ENCODE measurements at regions not wholly inside any gene's neighbourhood (a gene's known extent, or its start where the extent isn't known, plus 50 kb on each side); places are given as distances from the start of the nearest gene placed in this dataset.

DNA sequence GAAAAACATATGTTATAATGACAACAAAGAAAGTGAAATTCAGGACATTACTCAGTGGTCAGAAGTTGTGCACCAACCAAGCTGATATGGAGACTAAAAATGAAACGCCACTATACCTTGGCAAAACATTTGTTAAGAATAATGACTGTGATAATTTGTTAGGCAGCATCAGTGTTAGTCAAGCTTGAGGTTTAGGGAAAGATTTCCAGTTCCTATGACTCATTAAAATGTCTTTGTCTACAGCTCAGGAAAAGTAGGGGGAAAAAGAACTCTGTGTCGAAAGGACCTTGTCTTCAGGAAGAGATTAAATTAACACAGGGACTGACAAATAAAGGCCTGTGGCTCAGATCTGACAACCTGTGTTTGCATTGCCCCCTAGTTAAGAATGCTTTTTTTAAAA lies 764.1 kb upstream of the SLITRK6 start:
- no peak for FAIRE-seq

GRCh38 chr13:86567119-86567518 lies 767.9 kb upstream of the SLITRK6 start:
- DNase-seq (no peak), FAIRE-seq (no peak)
- Histone ChIP-seq H3K4me1 (ENCODE audit: control insufficient read depth in 2 of 3, insufficient read depth in 2 of 3, low read depth in 1 of 3, low read length in 3 of 3) (no peaks in the 10 kb centered on the region), H3K27me3 (ENCODE audit: control insufficient read depth, insufficient read depth, low read length) (no peaks in the 10 kb centered on the region), H3K27ac (ENCODE audit: low read depth in 2 of 2, low read length in 2 of 2) (no peak overlapping the region), H3K9ac (ENCODE audit: low read length in 3 of 3) (no peak overlapping the region), H3K4me3 (ENCODE audit: low read length in 3 of 3) (no peak overlapping the region), H3K9me3 (ENCODE audit: control insufficient read depth in 2 of 3, insufficient read depth in 1 of 3, low read length in 3 of 3) (no peaks in the 10 kb centered on the region), H3K36me3 (ENCODE audit: control insufficient read depth in 2 of 3, insufficient read depth in 3 of 3, low read length in 3 of 3) (no peaks in the 10 kb centered on the region)
- no peak for TF ChIP-seq CTCF (IDR thresholded peaks at IDR 0.05; ENCODE audit: borderline replicate concordance, extremely low read depth, insufficient read depth)
- intact Hi-C loops (cut with DNase I) = no loop called here

More for the DNA sequence above, 764.1 kb upstream of the SLITRK6 start:
- H3K4me3 ChIP-seq (ENCODE audit: low read length in 3 of 3) = no peak overlapping the region
- H3K27me3 ChIP-seq (ENCODE audit: control insufficient read depth, insufficient read depth, low read length) = no peaks in the 10 kb centered on the region
- intact Hi-C loops (cut with DNase I) = no loop called here
- H3K27ac ChIP-seq (ENCODE audit: low read depth in 2 of 2, low read length in 2 of 2) = no peak overlapping the region
- no peaks in the 10 kb centered on the region for H3K9me3 ChIP-seq (ENCODE audit: control insufficient read depth in 2 of 3, insufficient read depth in 1 of 3, low read length in 3 of 3)
- no peaks in the 10 kb centered on the region for H3K36me3 ChIP-seq (ENCODE audit: control insufficient read depth in 2 of 3, insufficient read depth in 3 of 3, low read length in 3 of 3)
- DNase-seq = no peak
- no peak for TF ChIP-seq CTCF (IDR thresholded peaks at IDR 0.05; ENCODE audit: borderline replicate concordance, extremely low read depth, insufficient read depth)
- H3K9ac ChIP-seq (ENCODE audit: low read length in 3 of 3) = no peak overlapping the region
- no peaks in the 10 kb centered on the region for H3K4me1 ChIP-seq (ENCODE audit: control insufficient read depth in 2 of 3, insufficient read depth in 2 of 3, low read depth in 1 of 3, low read length in 3 of 3)

DNA sequence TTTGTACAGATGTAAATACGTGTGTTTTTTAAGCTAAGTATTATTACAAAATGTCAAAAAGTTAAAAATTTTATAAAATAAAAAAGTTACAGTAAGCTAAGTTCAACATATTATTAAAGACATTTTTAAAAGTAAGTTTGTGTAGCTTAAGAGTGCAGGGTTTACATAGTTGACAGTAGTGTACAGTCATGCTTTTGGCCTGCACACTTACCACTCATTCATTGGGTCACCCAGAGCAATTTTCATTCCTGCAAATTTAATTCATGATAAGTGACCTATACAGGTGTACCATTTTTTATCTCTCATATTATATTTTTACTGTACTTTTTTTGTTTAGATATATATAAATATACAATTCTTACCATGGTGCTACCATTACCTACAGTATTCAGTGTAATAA lies 769.9 kb upstream of the SLITRK6 start:
- no peaks in the 10 kb centered on the region for H3K9me3 ChIP-seq (ENCODE audit: control insufficient read depth in 2 of 3, insufficient read depth in 1 of 3, low read length in 3 of 3)
- H3K9ac ChIP-seq (ENCODE audit: low read length in 3 of 3) = no peak overlapping the region
- no peak overlapping the region for H3K4me3 ChIP-seq (ENCODE audit: low read length in 3 of 3)
- no peaks in the 10 kb centered on the region for H3K36me3 ChIP-seq (ENCODE audit: control insufficient read depth in 2 of 3, insufficient read depth in 3 of 3, low read length in 3 of 3)
- H3K4me1 ChIP-seq (ENCODE audit: control insufficient read depth in 2 of 3, insufficient read depth in 2 of 3, low read depth in 1 of 3, low read length in 3 of 3) = no peaks in the 10 kb centered on the region
- FAIRE-seq (no peak), DNase-seq (no peak)
- H3K27ac ChIP-seq (ENCODE audit: low read depth in 2 of 2, low read length in 2 of 2) = no peak overlapping the region
- intact Hi-C loops (cut with DNase I) = no loop called here
- no peak for TF ChIP-seq CTCF (IDR thresholded peaks at IDR 0.05; ENCODE audit: borderline replicate concordance, extremely low read depth, insufficient read depth)
- H3K27me3 ChIP-seq (ENCODE audit: control insufficient read depth, insufficient read depth, low read length) = no peaks in the 10 kb centered on the region

DNA sequence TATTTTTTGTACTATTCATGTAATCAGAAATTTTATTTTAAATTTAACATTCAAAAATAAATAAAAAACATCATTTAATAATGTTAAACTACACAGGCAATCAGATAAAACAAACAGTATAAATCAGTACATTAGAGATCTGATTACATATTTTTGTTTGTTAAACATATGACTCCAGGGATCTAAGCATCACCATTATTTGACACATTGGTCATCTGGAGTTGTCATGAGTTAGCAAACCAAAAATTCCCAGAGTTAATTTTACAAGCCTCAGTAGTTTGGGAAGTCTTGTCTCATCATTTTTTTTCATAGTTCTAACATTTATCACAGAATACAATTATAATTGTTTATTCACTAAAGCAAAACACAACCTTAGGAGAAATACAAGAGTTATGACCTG lies 770.8 kb upstream of the SLITRK6 start:
- no peak for TF ChIP-seq CTCF (IDR thresholded peaks at IDR 0.05; ENCODE audit: borderline replicate concordance, extremely low read depth, insufficient read depth)
- Histone ChIP-seq H3K4me3 (ENCODE audit: low read length in 3 of 3) (no peak overlapping the region), H3K27ac (ENCODE audit: low read depth in 2 of 2, low read length in 2 of 2) (no peak overlapping the region), H3K36me3 (ENCODE audit: control insufficient read depth in 2 of 3, insufficient read depth in 3 of 3, low read length in 3 of 3) (no peaks in the 10 kb centered on the region), H3K9me3 (ENCODE audit: control insufficient read depth in 2 of 3, insufficient read depth in 1 of 3, low read length in 3 of 3) (no peaks in the 10 kb centered on the region), H3K9ac (ENCODE audit: low read length in 3 of 3) (no peak overlapping the region), H3K27me3 (ENCODE audit: control insufficient read depth, insufficient read depth, low read length) (no peaks in the 10 kb centered on the region), H3K4me1 (ENCODE audit: control insufficient read depth in 2 of 3, insufficient read depth in 2 of 3, low read depth in 1 of 3, low read length in 3 of 3) (no peaks in the 10 kb centered on the region)
- no peak for DNase-seq
- intact Hi-C loops (cut with DNase I) = no loop called here
- no peak for FAIRE-seq

Measured in kidney (tissue), 13 donors.